ENCODE measurements at regions not wholly inside any gene's neighbourhood (a gene's known extent, or its start where the extent isn't known, plus 50 kb on each side); places are given as distances from the start of the nearest gene placed in this dataset.

DNA sequence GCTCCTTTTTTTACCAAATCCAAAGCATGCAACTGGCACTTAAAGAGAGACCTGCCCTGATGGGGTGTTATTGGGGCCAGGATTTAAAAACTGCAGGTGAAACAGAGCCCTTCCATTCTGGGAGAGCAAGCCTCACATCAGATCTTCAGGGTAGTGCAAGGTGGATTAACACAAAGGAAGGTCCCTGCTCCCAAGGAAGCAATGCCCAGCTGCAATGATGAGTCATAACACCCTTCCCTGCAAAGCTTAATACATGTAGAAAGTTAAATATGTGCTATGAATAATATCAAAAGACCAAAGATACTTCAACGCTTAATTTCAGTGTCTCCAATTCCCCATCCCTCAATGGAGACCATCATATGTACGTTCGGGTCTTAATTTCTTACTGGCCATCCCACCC, 508.0 kb downstream of the OMA1 start:
- no peak overlapping the region for H3K4me3 ChIP-seq (ENCODE audit: control insufficient read depth, low read depth, low read length)
- TF ChIP-seq, protein P1, sequence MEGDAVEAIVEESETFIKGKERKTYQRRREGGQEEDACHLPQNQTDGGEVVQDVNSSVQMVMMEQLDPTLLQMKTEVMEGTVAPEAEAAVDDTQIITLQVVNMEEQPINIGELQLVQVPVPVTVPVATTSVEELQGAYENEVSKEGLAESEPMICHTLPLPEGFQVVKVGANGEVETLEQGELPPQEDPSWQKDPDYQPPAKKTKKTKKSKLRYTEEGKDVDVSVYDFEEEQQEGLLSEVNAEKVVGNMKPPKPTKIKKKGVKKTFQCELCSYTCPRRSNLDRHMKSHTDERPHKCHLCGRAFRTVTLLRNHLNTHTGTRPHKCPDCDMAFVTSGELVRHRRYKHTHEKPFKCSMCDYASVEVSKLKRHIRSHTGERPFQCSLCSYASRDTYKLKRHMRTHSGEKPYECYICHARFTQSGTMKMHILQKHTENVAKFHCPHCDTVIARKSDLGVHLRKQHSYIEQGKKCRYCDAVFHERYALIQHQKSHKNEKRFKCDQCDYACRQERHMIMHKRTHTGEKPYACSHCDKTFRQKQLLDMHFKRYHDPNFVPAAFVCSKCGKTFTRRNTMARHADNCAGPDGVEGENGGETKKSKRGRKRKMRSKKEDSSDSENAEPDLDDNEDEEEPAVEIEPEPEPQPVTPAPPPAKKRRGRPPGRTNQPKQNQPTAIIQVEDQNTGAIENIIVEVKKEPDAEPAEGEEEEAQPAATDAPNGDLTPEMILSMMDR (conservative IDR thresholded peaks at IDR 0.05; ENCODE audit: control insufficient read depth, insufficient read depth, low read depth, low read length), result no peak
- DNase-seq (ENCODE audit: low read depth), result no peak

DNA sequence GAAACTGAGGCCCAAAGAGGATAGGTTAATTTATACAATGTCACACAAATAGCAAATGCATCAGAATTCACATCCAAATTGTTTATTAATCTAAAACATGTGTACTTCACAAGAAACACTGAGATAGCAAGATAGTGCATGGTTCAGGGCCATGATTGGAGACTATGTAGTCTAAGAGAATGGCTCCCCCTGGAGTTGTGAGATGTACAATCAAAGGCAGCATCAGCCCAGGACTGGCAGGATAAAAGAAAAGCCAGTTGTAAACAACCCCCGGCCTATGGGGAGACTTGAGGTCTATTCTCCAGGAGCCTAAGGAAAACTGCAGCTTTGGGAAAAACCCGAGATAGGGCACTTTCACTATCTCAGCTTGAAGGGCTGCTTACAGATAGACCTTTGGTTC, 511.0 kb downstream of the OMA1 start:
- TF ChIP-seq, protein P1 (conservative IDR thresholded peaks at IDR 0.05; ENCODE audit: control insufficient read depth, insufficient read depth, low read depth, low read length), result peak; percentile 27
- H3K4me3 ChIP-seq (ENCODE audit: control insufficient read depth, low read depth, low read length), result no peak overlapping the region
- peak; percentile 30 for DNase-seq (ENCODE audit: low read depth)

DNA sequence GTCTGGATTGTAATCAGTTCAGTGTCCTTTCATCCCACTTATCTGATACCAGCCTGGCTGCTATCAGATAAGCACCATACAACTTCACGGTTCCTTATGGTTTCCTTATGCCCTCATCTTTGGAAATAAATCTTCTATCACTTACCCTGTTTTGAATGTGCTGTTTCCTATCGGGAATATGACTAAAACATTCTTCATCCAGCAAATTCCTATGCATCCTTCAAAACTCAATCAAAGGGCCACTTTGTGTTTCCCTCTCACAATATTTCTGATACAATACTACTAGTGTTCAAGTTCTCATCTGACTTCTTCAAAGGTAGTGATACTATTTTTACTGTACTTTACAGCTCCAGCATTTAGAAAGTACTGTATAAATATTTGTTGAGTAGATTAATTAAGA, 513.2 kb downstream of the OMA1 start:
- H3K4me3 ChIP-seq (ENCODE audit: control insufficient read depth, low read depth, low read length), result no peak overlapping the region
- TF ChIP-seq, protein P1 (conservative IDR thresholded peaks at IDR 0.05; ENCODE audit: control insufficient read depth, insufficient read depth, low read depth, low read length), result no peak
- DNase-seq (ENCODE audit: low read depth), result no peak

DNA sequence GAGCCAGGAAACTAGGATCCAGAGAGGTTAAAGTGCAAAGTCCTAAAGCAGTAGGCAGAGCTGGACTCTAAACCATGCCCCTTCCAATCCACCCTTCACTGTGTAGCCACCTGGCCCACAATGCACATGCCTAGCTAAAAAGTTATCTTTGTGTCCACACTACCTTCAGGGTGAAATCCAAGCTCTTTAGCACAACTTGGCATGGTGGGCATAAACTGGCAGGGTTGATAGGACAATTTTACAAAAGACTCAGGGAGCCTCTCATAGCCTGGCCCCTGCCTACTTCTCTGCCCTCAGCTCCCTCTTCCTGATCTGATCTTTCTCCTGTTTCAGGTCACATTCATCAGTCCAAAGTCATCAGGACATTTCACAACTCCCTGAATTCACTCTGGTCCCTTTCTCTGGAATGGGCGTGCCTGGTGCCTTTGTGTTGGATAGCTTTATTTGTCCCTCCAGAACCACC, 513.9 kb downstream of the OMA1 start:
- DNase-seq (ENCODE audit: low read depth), result no peak
- TF ChIP-seq, protein P1 (conservative IDR thresholded peaks at IDR 0.05; ENCODE audit: control insufficient read depth, insufficient read depth, low read depth, low read length), result no peak

DNA sequence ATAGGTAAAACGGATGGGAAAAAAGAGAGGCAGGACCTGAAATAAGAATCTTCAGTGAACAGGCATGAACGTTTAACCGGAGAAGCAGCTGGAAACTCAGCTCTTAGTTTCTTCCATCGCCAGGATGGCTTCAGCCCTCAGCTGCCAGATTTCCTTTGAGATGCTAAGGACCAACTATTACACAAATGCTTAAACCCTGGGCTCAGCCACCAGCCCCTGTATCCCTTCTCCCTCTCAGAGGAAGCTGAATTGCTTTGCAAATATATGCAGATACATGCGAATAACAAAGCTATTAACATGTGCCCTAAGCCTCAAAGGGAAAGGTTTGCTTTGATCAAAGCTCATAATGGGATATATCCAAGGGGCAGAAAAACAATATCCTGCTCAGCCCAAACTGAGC, 515.1 kb downstream of the OMA1 start:
- TF ChIP-seq, protein P1 (conservative IDR thresholded peaks at IDR 0.05; ENCODE audit: control insufficient read depth, insufficient read depth, low read depth, low read length), result no peak
- no peak for DNase-seq (ENCODE audit: low read depth)

More for the DNA sequence above, 513.9 kb downstream of the OMA1 start:
- no peak overlapping the region for H3K4me3 ChIP-seq (ENCODE audit: control insufficient read depth, low read depth, low read length)

DNA sequence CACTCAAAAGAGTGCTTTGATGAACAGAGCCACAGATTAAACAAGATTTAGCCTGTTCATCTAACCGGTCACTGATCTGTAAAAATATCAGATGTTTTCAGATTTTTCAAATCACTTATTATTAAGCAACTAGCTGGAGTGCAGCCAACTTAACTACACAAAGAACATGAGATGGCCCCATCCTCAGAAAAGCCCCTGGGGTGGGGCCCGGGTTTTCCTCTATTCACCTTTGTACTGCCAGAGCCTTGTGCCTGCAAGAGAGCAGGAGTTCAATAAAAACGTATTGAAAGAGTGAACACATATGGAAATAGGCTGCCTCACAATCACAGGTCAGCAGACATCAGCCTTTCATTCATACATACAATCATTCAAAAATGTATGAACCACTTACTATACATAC, 516.1 kb downstream of the OMA1 start:
- H3K4me3 ChIP-seq (ENCODE audit: control insufficient read depth, low read depth, low read length), result no peak overlapping the region
- DNase-seq (ENCODE audit: low read depth), result no peak
- TF ChIP-seq, protein P1 (conservative IDR thresholded peaks at IDR 0.05; ENCODE audit: control insufficient read depth, insufficient read depth, low read depth, low read length), result no peak

More for the DNA sequence above, 515.1 kb downstream of the OMA1 start:
- no peak overlapping the region for H3K4me3 ChIP-seq (ENCODE audit: control insufficient read depth, low read depth, low read length)

DNA sequence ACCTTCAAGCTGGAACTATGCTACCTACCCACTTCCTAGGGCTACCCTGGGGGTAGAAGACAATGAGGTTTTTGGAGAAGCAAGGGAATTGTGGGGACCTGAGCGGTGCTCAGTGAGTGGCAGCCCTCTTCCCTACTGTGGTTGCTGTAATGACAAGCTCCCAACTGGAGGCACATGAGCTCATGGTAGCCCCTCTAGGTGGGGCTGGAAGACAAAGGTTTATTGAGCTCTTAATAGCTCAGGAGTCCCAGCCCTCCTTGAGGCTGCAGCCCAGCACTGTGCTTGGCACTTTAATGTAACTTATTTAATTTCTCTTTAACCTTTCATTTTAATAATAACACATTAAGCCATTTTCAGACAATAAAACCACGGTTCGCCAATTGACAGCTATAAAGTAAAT, 528.9 kb downstream of the OMA1 start:
- no peak for DNase-seq (ENCODE audit: low read depth)
- TF ChIP-seq, protein P1 (conservative IDR thresholded peaks at IDR 0.05; ENCODE audit: control insufficient read depth, insufficient read depth, low read depth, low read length), result no peak
- H3K4me3 ChIP-seq (ENCODE audit: control insufficient read depth, low read depth, low read length), result no peak overlapping the region

Measured in fibroblast of mammary gland (primary cell).